VCaP (cell line): ENCODE measurements at regions not wholly inside any gene's neighbourhood (a gene's known extent, or its start where the extent isn't known, plus 50 kb on each side); places are given as distances from the start of the nearest gene placed in this dataset.
"Not testable (repeated sequence)": the region's sequence is repeated elsewhere in the genome, so short reads cannot be mapped to it uniquely, and the experiment has no call there.

Experiments used
- H3K27ac ChIP-seq: fragments of 450-650 bp; 2 replicates; pipeline ENCODE4 v1.5.1; 2017
- TF ChIP-seq, protein P1 (sequence below): fragments of 450-650 bp; conservative IDR thresholded peaks from 2 replicates; pipeline ENCODE4 v1.5.1; 2017; ENCODE audit warnings: mild to moderate bottlenecking, moderate library complexity

DNA sequence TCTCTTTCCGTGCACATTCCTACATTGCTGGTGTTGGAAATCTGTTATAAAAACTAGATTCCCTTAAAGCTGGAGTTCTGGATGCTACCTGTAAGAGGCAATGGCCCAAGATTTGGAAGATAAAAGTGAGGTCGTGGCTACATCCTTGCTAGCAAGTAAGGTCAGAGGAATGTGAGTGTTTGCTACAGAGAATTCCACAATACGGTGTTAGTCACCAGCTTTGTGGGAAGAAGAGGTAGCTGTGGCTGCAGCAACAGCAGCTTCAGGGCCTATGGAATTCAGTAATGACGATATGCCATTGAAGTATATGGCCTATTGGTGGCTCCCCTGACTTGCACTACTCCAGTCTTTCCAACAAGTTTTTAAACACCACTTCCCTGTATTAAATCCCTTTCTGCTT, 227.7 kb upstream of the TMEM260 start:
- TF ChIP-seq, protein P1, sequence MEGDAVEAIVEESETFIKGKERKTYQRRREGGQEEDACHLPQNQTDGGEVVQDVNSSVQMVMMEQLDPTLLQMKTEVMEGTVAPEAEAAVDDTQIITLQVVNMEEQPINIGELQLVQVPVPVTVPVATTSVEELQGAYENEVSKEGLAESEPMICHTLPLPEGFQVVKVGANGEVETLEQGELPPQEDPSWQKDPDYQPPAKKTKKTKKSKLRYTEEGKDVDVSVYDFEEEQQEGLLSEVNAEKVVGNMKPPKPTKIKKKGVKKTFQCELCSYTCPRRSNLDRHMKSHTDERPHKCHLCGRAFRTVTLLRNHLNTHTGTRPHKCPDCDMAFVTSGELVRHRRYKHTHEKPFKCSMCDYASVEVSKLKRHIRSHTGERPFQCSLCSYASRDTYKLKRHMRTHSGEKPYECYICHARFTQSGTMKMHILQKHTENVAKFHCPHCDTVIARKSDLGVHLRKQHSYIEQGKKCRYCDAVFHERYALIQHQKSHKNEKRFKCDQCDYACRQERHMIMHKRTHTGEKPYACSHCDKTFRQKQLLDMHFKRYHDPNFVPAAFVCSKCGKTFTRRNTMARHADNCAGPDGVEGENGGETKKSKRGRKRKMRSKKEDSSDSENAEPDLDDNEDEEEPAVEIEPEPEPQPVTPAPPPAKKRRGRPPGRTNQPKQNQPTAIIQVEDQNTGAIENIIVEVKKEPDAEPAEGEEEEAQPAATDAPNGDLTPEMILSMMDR = no peak
- H3K27ac ChIP-seq = no peak overlapping the region

DNA sequence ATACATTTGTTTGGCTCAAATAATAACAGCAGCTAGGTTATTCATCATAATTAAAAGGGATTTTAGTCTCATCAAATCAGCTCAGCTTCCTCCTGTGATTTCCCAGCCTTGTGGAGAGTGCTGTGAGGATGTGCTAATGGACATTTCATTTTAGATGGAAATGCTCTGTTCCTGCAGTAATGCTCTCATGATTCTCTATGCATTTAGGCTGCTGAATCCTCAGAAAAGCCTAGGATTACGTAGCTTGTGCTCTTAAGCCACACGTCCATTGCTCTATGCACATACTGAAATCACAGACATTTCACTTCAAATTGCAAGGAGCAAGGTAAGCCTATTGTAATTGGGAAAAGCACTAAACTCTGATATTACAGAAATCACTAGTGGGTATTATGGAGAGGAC, 226.6 kb upstream of the TMEM260 start:
- no peak overlapping the region for H3K27ac ChIP-seq
- TF ChIP-seq, protein P1 = no peak

DNA sequence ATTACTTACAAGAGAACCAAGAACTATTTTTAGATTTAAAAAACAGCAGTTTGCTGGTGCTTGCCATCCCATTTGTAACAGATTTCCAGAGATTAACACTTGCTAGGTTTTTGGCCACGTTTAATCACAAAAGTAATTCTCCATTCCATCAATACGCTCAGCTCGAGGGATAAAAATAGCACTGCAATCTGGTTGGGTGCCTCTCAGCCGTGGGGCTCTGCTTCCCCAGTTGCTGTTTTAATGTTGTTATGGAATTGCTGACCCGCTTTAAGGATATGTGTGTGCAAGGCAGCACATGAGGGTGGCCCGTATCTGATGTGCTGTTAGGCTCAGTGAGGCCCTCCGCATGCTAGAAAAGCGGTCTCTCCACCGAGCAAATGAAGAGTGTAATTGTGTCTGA, 222.2 kb upstream of the TMEM260 start:
- no peak overlapping the region for H3K27ac ChIP-seq
- TF ChIP-seq, protein P1 = no peak

DNA sequence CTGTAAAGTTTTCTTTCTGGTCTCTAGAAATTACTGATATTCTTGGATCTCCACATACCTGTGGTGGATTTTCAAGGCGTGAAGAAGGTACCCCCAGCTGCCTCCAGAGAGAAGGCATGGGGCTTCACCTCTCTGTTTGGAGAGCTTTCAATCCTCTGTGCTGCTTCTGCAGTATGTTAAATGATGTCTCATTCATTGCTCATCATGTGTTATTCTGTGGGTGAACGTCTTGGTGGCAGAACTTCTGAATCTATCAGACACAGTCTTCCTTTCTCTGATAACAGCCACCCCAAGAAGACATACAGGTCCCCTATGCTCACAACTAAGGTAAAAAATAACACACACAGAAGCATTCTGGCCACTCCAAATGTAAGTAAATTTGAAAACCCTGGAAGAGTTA, 221.3 kb upstream of the TMEM260 start:
- TF ChIP-seq, protein P1 = no peak

DNA sequence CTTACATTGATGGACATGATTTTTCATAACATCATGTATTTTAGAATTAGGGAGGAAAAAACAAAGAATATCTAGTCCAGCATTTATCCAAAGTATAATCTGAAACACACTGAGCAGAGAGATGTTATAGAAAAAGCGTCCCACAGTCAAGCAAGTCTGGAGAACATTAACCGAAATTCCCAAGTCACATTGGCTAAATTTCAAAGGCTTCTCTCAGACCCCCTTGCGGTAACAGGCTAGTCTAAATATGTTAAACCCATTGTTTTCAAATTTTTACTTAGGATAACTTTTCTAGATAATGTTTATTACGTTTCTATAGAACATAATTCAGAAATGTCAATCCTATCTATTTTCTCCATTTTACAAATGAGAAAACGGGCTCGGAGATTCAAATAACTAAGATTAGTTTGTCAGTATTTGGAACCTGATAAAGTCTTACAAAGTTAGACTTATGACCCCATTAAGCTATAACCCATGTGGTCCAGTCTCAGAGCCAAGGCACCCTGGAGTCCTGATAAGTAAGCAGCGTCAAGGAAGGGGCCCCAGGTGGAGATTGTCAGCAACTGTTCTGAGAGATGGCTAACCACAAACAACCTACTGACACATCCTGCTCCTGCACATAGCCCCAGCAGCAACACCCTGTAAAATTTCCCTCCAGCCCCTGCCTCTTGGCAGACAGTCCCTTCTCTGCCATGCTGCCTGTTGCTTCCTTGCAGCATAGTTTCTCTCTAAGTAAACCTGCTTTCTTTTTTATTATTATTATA, 220.6 kb upstream of the TMEM260 start:
- TF ChIP-seq, protein P1 = no peak
- no peak overlapping the region for H3K27ac ChIP-seq

More for the DNA sequence above, 221.3 kb upstream of the TMEM260 start:
- H3K27ac ChIP-seq = no peak overlapping the region

DNA sequence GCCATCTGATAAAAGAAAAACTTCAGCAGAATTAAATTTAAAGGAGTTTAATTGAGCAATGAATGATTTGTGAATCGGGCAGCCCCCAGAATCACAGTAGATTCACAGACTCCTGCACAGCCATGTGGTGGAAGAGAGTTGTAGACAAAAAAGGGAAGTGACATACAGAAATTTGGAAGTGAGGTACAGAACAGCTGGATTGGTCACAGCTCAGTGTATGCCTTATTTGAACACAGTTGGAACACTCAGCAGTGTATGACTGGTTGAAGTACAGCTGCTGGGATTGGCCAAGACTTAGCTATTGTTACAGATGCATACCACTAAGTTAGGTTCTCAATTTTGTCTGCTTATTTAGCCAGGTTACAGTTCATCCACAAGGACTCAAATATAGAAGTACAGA, 213.9 kb upstream of the TMEM260 start:
- not testable (repeated sequence) for H3K27ac ChIP-seq

DNA sequence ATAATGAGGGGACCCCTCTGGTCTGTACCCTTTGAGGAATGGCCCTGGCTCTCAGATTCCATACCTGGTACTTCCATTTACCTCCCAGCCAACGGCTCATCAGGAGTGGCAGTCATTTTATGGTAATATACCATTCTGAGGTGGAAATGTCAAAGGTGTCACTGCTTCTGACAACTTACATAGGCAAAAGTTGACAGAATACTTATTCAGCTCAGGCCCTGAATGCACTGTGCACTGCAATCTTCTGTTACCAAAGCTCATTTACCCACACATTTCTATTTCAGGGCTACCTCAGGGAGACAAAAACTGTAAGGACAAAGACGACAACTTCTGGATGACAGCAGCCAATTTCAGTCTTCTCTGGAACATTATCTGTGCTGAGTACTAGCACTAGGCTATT, 212.2 kb upstream of the TMEM260 start:
- TF ChIP-seq, protein P1 = no peak
- H3K27ac ChIP-seq = no peak overlapping the region

DNA sequence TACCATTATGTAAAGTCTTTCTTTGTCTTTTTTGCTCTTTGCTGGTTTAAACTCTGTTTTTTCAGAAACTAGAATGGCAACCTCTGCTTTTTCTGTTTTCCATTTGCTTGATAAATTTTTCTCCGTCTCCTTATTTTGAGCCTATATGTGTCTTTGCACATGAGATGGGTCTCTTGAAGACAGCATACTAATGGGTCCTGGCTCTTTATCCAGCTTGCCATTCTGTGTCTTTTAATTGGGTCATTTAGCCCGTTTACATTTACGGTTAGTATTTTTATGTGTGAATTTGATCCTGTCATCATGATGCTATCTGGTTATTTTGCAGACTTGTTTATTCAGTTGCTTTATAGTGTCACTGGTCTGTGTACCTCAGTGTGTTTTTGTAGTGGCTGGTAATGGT, 207.9 kb upstream of the TMEM260 start:
- H3K27ac ChIP-seq = no peak overlapping the region
- TF ChIP-seq, protein P1 = no peak
